NCI-H2171 (cell line): ENCODE measurements at regions not wholly inside any gene's neighbourhood (a gene's known extent, or its start where the extent isn't known, plus 50 kb on each side); places are given as distances from the start of the nearest gene placed in this dataset.
A peak's percentile ranks its signal among the peaks of the same experiment; 100 is the strongest.

Source experiments
- DNase-seq: peaks from one replicate; lab custom pipeline; 2025; lab: John Stamatoyannopoulos, UW

GRCh38 chrX:137483554-137483953 lies 82.4 kb upstream of the ZIC3 start:
- no peak for DNase-seq

GRCh38 chrX:137482136-137482535 lies 83.8 kb upstream of the ZIC3 start:
- DNase-seq: no peak

GRCh38 chrX:137479386-137479785 lies 86.5 kb upstream of the ZIC3 start:
- DNase-seq: peak; percentile 0

GRCh38 chrX:137441711-137442110 lies 124.2 kb upstream of the ZIC3 start:
- no peak for DNase-seq

- DNase-seq: peak; percentile 3
Observed at GRCh38 chrX:137432609-137433008, 133.3 kb upstream of the ZIC3 start.

- DNase-seq: no peak
Observed at GRCh38 chrX:137431693-137432488, 134.0 kb upstream of the ZIC3 start.

- DNase-seq: no peak
Observed at GRCh38 chrX:137430984-137431475, 134.9 kb upstream of the ZIC3 start.

GRCh38 chrX:137430301-137430700 lies 135.6 kb upstream of the ZIC3 start:
- no peak for DNase-seq

GRCh38 chrX:137428766-137429591 lies 136.9 kb upstream of the ZIC3 start:
- DNase-seq: no peak

- DNase-seq: no peak
Observed at GRCh38 chrX:137428221-137428661, 137.7 kb upstream of the ZIC3 start.

- DNase-seq: no peak
Observed at GRCh38 chrX:137427816-137428215, 138.1 kb upstream of the ZIC3 start.

GRCh38 chrX:137427426-137427778 lies 138.5 kb upstream of the ZIC3 start:
- DNase-seq: no peak

GRCh38 chrX:137426695-137427425 lies 139.1 kb upstream of the ZIC3 start:
- no peak for DNase-seq

- DNase-seq: no peak
Observed at GRCh38 chrX:137425986-137426385, 139.9 kb upstream of the ZIC3 start.

- no peak for DNase-seq
Observed at GRCh38 chrX:137425273-137425902, 140.5 kb upstream of the ZIC3 start.

- DNase-seq: no peak
Observed at GRCh38 chrX:137424679-137425078, 141.2 kb upstream of the ZIC3 start.

GRCh38 chrX:137423241-137423640 lies 142.7 kb upstream of the ZIC3 start:
- DNase-seq: no peak

GRCh38 chrX:137418086-137418485 lies 147.8 kb upstream of the ZIC3 start:
- no peak for DNase-seq

GRCh38 chrX:137413190-137413589 lies 152.7 kb upstream of the ZIC3 start:
- no peak for DNase-seq

GRCh38 chrX:137405449-137406140 lies 160.3 kb upstream of the ZIC3 start:
- DNase-seq: no peak

- DNase-seq: no peak
Observed at GRCh38 chrX:137401092-137401491, 164.8 kb upstream of the ZIC3 start.
